Activated B cell treated with CpG ODN at 0.5 μM for 24 hours (primary cell): ENCODE measurements at regions not wholly inside any gene's neighbourhood (a gene's known extent, or its start where the extent isn't known, plus 50 kb on each side); places are given as distances from the start of the nearest gene placed in this dataset.

Experiments
- ATAC-seq: fragments of 200-7000 bp; cut with Tn5 transposase; one replicate; pipeline ENCODE4 v1.10.0; 2021; ENCODE audit warnings: low read depth, mild to moderate bottlenecking, moderate library complexity
- CTCF ChIA-PET: fragments of 350-600 bp; sonication (Branson Sonifier 250); formaldehyde crosslinking; loops from one replicate; lab custom pipeline; 2021; ENCODE audit warnings: antibody characterized with exemption; lab: Charles Lee
- POLR2A ChIA-PET: fragments of 350-600 bp; sonication (Branson Sonifier 250); formaldehyde crosslinking; loops from one replicate; lab custom pipeline; 2021; ENCODE audit warnings: antibody characterized with exemption; lab: Charles Lee
- DNase-seq: peaks from one replicate; pipeline ENCODE4 v3.0.0; 2022
- H3K27ac Mint-ChIP-seq: one replicate; pipeline ENCODE4 v1.8.0; 2020; ENCODE audit warnings: mixed read lengths
- H3K27me3 Mint-ChIP-seq: one replicate; pipeline ENCODE4 v1.8.0; 2021; ENCODE audit warnings: mixed read lengths
- H3K36me3 Mint-ChIP-seq: one replicate; pipeline ENCODE4 v1.8.0; 2021; ENCODE audit warnings: low read depth, mixed read lengths
- H3K4me1 Mint-ChIP-seq: one replicate; pipeline ENCODE4 v1.8.0; 2021; ENCODE audit warnings: mixed read lengths
- H3K4me3 Mint-ChIP-seq: one replicate; pipeline ENCODE4 v1.8.0; 2020; ENCODE audit warnings: mild to moderate bottlenecking, mixed read lengths
- H3K9me3 Mint-ChIP-seq: one replicate; pipeline ENCODE4 v1.8.0; 2020; ENCODE audit warnings: mixed read lengths
- intact Hi-C: fragments of 100-400 bp; cut with micrococcal nuclease; formaldehyde crosslinking; loops from one replicate; pipeline ENCODE4 v1.15.1; 2024
- TF ChIP-seq, protein P1 (sequence below): fragments of 200-600 bp; IDR thresholded peaks from one replicate; pipeline ENCODE4 v1.8.0; 2022; ENCODE audit warnings: antibody characterized with exemption, mild to moderate bottlenecking

DNA sequence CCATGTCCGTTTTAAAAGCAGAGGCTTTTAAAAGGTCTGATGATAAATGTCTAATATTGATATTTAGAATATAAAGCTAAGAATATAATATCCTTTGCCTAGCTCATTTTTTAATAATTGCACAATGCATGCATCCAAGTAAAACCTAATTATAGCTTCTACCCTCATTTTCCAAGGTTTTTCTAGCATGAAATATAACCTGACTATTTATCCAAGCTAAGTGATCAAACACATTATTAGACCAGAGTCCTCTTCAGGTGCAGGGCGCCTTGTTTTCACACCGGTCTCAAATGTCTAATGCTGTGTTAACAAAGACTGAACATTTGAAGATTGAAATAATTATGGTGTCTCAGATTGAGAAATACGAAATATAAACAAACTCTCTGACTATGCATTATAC is 648.9 kb upstream of the CXADR start:
- ChIA-PET POLR2A (no interaction called here), CTCF (no interaction called here)
- TF ChIP-seq, protein P1, sequence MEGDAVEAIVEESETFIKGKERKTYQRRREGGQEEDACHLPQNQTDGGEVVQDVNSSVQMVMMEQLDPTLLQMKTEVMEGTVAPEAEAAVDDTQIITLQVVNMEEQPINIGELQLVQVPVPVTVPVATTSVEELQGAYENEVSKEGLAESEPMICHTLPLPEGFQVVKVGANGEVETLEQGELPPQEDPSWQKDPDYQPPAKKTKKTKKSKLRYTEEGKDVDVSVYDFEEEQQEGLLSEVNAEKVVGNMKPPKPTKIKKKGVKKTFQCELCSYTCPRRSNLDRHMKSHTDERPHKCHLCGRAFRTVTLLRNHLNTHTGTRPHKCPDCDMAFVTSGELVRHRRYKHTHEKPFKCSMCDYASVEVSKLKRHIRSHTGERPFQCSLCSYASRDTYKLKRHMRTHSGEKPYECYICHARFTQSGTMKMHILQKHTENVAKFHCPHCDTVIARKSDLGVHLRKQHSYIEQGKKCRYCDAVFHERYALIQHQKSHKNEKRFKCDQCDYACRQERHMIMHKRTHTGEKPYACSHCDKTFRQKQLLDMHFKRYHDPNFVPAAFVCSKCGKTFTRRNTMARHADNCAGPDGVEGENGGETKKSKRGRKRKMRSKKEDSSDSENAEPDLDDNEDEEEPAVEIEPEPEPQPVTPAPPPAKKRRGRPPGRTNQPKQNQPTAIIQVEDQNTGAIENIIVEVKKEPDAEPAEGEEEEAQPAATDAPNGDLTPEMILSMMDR = no peak
- H3K4me1 Mint-ChIP-seq = no peaks in the 10 kb centered on the region
- H3K27me3 Mint-ChIP-seq = no peaks in the 10 kb centered on the region
- DNase-seq (no peak), ATAC-seq (no peak)
- no peak overlapping the region for H3K27ac Mint-ChIP-seq
- intact Hi-C loops = no loop called here
- no peaks in the 10 kb centered on the region for H3K36me3 Mint-ChIP-seq
- H3K9me3 Mint-ChIP-seq = peaks cover 6% of the 10 kb centered on the region
- H3K4me3 Mint-ChIP-seq = no peak overlapping the region

DNA sequence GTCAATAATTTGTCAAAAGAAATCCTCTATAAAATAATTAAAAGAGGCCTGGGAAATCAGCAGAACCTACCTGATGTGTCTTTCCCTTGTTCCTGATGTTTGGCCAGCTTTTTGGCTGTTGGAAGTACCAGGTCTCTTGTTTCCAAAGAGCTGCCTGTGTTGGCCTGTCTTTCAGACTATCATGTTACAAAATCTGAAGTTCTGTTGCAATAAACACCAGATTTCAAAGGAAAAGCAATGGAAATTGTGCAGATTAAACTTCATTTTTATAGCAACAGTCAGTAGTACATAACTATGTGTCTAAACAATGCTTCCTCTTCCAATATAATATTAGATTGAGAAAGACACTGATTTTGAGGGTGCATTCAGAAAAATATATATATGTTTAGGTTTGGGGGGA is 647.2 kb upstream of the CXADR start:
- CTCF ChIA-PET = no interaction called here

DNA sequence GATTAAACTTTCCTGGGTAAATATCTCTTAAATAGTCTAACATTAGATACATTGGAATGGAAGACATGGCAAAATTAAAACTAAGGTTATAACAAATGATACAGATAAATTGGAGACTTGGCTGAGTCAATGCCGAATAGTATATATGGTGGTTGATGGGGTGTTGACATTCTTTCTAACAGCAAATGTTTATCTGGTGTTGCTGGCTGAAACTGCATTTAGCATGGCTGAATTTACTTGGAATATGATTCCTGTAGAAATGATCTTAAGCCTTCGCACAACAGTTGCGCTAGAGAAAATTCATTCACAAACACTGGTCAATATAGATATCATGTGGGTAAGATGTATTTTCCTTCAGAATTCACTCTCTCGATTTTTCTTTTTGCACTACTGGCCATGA is 646.0 kb upstream of the CXADR start:
- no peaks in the 10 kb centered on the region for H3K36me3 Mint-ChIP-seq
- H3K27me3 Mint-ChIP-seq = no peaks in the 10 kb centered on the region
- no peak overlapping the region for H3K4me3 Mint-ChIP-seq
- no peak for DNase-seq
- TF ChIP-seq, protein P1 = no peak
- ChIA-PET POLR2A (no interaction called here), CTCF (no interaction called here)
- intact Hi-C loops = no loop called here
- H3K27ac Mint-ChIP-seq = no peak overlapping the region
- no peak for ATAC-seq
- H3K4me1 Mint-ChIP-seq = no peaks in the 10 kb centered on the region
- peaks cover 6% of the 10 kb centered on the region for H3K9me3 Mint-ChIP-seq

More for the DNA sequence above, 647.2 kb upstream of the CXADR start:
- H3K4me1 Mint-ChIP-seq = no peaks in the 10 kb centered on the region
- TF ChIP-seq, protein P1 = no peak
- H3K9me3 Mint-ChIP-seq = peaks cover 6% of the 10 kb centered on the region
- H3K27me3 Mint-ChIP-seq = no peaks in the 10 kb centered on the region
- no peak overlapping the region for H3K27ac Mint-ChIP-seq
- intact Hi-C loops = no loop called here
- H3K36me3 Mint-ChIP-seq = no peaks in the 10 kb centered on the region
- POLR2A ChIA-PET = no interaction called here
- ATAC-seq (no peak), DNase-seq (no peak)
- H3K4me3 Mint-ChIP-seq = no peak overlapping the region

DNA sequence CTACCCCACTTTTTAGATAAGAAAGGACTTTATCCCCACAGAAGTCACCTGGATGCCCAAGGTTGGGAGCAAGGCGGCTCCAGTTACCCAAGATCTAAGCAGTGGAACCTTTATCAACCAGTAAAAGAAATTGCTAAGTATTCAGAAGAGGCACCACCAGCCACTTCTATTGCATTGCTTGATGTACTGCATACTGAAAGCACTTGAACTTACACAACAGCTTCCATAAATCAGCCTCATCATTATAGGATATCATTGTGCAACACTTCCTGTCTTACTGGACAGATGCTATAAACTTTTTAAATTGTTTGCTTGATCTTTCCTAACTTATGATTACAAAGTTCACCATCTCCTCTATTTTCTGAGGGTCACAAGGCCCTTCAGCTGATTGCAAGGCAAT is 642.7 kb upstream of the CXADR start:
- Mint-ChIP-seq H3K36me3 (no peaks in the 10 kb centered on the region), H3K27ac (no peak overlapping the region), H3K4me3 (no peak overlapping the region), H3K27me3 (no peaks in the 10 kb centered on the region), H3K9me3 (peaks cover 12% of the 10 kb centered on the region), H3K4me1 (no peaks in the 10 kb centered on the region)
- DNase-seq (no peak), ATAC-seq (no peak)
- ChIA-PET POLR2A (no interaction called here), CTCF (no interaction called here)
- TF ChIP-seq, protein P1 = no peak
- intact Hi-C loops = no loop called here

DNA sequence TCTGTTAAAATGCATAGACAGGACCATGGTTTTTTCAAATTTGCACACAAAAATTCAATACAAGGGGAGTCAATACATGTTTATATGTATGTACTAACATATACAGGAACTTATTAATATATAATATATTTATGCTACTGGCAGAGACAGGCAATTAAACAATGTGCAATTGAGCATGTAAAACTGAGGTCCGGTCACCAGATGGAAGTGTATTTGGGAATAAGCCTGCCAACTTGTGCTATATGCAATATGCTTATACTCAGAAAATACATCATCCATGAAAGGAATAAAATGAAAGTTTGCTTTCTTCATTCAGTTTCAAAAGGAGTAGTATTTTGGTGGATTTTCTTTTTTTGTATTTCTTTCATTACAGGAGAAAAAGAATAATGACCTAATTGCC is 640.2 kb upstream of the CXADR start:
- ChIA-PET POLR2A (no interaction called here), CTCF (no interaction called here)
- TF ChIP-seq, protein P1 = no peak
- DNase-seq (no peak), ATAC-seq (no peak)
- no peak overlapping the region for H3K27ac Mint-ChIP-seq
- peaks cover 7% of the 10 kb centered on the region for H3K9me3 Mint-ChIP-seq
- no peaks in the 10 kb centered on the region for H3K27me3 Mint-ChIP-seq
- intact Hi-C loops = no loop called here
- no peak overlapping the region for H3K4me3 Mint-ChIP-seq
- no peaks in the 10 kb centered on the region for H3K4me1 Mint-ChIP-seq
- H3K36me3 Mint-ChIP-seq = no peaks in the 10 kb centered on the region
